HG02623 (cell line): ENCODE measurements at regions not wholly inside any gene's neighbourhood (a gene's known extent, or its start where the extent isn't known, plus 50 kb on each side); places are given as distances from the start of the nearest gene placed in this dataset.

Experiments
- ATAC-seq: cut with Tn5 transposase; IDR thresholded peaks from one replicate; pipeline ENCODE4 v1.9.1; 2021; ENCODE audit warnings: moderate library complexity; ENCODE audit not compliant: unreplicated experiment

- ATAC-seq: no peak
These were observed 278.5 kb upstream of the MAN1A1 start for GRCh38 chr6:119627908-119628669.

GRCh38 chr6:119626884-119627619, 277.5 kb upstream of the MAN1A1 start:
- ATAC-seq: no peak

GRCh38 chr6:119620846-119621555, 271.4 kb upstream of the MAN1A1 start:
- ATAC-seq: no peak

- no peak for ATAC-seq
These were observed 264.6 kb upstream of the MAN1A1 start for GRCh38 chr6:119614138-119614537.

GRCh38 chr6:119612911-119613381, 263.4 kb upstream of the MAN1A1 start:
- ATAC-seq: no peak

GRCh38 chr6:119612176-119612891, 262.8 kb upstream of the MAN1A1 start:
- ATAC-seq: no peak

GRCh38 chr6:119610754-119611153, 261.2 kb upstream of the MAN1A1 start:
- no peak for ATAC-seq

- no peak for ATAC-seq
These were observed 260.7 kb upstream of the MAN1A1 start for GRCh38 chr6:119610265-119610664.

GRCh38 chr6:119609865-119610264, 260.3 kb upstream of the MAN1A1 start:
- ATAC-seq: no peak

GRCh38 chr6:119608994-119609393, 259.4 kb upstream of the MAN1A1 start:
- no peak for ATAC-seq

- no peak for ATAC-seq
These were observed 254.6 kb upstream of the MAN1A1 start for GRCh38 chr6:119604124-119604523.

GRCh38 chr6:119603501-119603900, 253.9 kb upstream of the MAN1A1 start:
- ATAC-seq: no peak

- no peak for ATAC-seq
These were observed 252.9 kb upstream of the MAN1A1 start for GRCh38 chr6:119602215-119603178.

- no peak for ATAC-seq
These were observed 249.3 kb upstream of the MAN1A1 start for GRCh38 chr6:119598883-119599282.

- ATAC-seq: no peak
These were observed 245.3 kb upstream of the MAN1A1 start for GRCh38 chr6:119594907-119595306.

GRCh38 chr6:119591235-119591634, 241.7 kb upstream of the MAN1A1 start:
- ATAC-seq: no peak

GRCh38 chr6:119590066-119590465, 240.5 kb upstream of the MAN1A1 start:
- no peak for ATAC-seq

- no peak for ATAC-seq
These were observed 238.0 kb upstream of the MAN1A1 start for GRCh38 chr6:119587537-119587936.

GRCh38 chr6:119586250-119586882, 236.8 kb upstream of the MAN1A1 start:
- ATAC-seq: peak; percentile 98
